AG10803 (cell line): ENCODE measurements at regions not wholly inside any gene's neighbourhood (a gene's known extent, or its start where the extent isn't known, plus 50 kb on each side); places are given as distances from the start of the nearest gene placed in this dataset.
"Not testable (repeated sequence)": the region's sequence is repeated elsewhere in the genome, so short reads cannot be mapped to it uniquely, and the experiment has no call there.

Experiments
- DNase-seq: peaks from one replicate; pipeline ENCODE4 v3.0.0; 2010; ENCODE audit warnings: low read depth
- H3K4me3 ChIP-seq: 2 replicates; pipeline ENCODE4 v1.5.1; 2011; ENCODE audit warnings: mild to moderate bottlenecking, low read length, control low read depth
- TF ChIP-seq, protein P1 (sequence below): conservative IDR thresholded peaks from 2 replicates; pipeline ENCODE4 v1.5.1; 2011; ENCODE audit warnings: mild to moderate bottlenecking, low read length, control low read depth, inconsistent platforms

DNA sequence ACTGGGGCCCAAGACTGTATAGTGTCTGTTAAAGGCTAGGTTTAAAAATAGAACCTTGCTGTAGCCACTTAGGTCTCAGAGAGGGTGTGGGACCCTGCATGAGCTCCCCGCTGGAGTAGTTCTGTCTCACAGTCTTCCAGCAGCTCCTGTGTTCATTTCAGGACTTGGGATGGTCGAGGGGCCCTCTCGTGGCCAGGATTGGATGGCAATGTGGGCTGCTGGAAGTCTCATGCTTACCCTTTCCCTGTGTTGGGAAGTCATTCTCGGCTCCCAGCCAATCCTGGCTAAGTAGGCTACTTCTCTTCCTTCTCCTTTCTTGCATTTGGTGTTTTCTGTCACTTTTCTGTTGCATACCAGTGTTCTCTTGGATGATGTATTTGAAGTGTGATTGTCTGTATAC lies 284.0 kb upstream of the GCFC2 start:
- no peak for DNase-seq
- no peak overlapping the region for H3K4me3 ChIP-seq
- TF ChIP-seq, protein P1, sequence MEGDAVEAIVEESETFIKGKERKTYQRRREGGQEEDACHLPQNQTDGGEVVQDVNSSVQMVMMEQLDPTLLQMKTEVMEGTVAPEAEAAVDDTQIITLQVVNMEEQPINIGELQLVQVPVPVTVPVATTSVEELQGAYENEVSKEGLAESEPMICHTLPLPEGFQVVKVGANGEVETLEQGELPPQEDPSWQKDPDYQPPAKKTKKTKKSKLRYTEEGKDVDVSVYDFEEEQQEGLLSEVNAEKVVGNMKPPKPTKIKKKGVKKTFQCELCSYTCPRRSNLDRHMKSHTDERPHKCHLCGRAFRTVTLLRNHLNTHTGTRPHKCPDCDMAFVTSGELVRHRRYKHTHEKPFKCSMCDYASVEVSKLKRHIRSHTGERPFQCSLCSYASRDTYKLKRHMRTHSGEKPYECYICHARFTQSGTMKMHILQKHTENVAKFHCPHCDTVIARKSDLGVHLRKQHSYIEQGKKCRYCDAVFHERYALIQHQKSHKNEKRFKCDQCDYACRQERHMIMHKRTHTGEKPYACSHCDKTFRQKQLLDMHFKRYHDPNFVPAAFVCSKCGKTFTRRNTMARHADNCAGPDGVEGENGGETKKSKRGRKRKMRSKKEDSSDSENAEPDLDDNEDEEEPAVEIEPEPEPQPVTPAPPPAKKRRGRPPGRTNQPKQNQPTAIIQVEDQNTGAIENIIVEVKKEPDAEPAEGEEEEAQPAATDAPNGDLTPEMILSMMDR = no peak

DNA sequence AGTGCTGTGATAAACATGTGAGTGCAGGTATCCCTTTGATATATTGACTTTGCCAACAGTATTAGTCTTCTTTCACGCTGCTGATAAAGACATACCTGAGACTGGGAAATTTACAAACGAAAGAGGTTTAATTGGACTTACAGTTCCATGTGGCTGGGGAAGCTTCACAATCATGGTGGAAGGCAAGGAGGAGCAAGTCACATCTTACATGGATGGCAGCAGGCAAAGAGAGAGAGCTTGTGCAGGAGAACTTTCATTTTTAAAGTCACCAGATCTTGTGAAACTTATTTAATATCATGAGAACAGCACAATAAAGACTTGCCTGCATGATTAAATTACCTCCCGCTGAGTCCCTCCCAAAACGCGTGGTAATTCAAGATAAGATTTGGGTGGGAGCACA lies 277.9 kb upstream of the GCFC2 start:
- not testable (repeated sequence) for DNase-seq, H3K4me3 ChIP-seq

DNA sequence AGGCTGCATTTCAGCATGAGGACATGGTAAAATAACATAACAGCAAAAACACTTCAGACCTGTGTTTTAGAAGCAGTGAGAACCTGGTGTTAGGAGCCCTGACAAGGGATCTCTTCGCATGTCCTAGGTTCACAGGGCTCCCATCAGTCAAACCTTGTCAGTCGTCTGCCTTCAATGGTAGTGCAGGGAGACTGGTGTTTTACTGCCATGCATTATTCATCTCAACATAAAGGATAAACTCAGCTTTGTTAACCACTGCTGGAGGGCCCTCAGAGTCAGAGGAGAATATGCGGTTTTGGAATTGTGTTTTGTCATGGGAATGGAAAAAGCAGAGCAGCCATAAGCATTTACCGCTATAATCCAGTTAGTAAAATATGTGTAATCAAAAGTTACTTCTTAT lies 275.9 kb upstream of the GCFC2 start:
- TF ChIP-seq, protein P1 = no peak
- H3K4me3 ChIP-seq = no peak overlapping the region
- DNase-seq = no peak

DNA sequence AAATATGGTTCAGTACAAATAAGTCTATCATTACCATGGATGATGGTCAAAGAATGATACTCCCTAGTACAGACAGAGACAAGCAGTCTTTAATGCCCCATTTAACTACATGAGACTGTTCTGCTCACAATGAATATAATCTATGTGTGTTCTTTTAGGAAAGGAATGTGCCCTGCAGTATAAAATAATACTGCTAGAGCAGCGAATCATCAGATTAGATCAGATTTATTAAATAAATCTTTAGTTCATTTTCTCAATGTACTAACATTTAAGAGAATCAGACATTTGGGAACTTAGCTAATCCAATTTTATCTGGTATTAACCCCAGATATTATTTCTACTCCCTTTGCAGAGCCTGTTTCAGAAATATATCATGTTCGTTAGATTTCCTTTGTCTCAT lies 272.0 kb upstream of the GCFC2 start:
- TF ChIP-seq, protein P1 = no peak
- no peak overlapping the region for H3K4me3 ChIP-seq
- no peak for DNase-seq

DNA sequence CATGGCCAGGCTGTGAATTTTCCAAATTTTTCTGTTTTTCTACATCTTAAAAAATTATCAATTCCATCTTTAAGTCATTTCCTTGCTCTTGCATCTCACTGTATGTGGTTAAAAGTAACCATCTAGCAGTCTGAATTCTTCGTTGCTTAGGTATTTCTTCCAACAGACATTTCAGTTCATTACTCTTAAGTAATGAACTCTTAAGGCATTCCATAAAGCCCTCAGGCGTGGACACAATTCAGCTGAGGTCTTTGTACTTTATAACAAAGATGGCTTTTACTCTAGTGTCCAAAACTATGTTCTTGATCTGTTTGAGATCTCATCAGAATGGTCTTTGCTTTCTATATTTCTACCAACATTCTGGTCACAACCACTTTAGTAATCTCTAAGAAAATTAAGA lies 253.9 kb upstream of the GCFC2 start:
- DNase-seq = no peak
- TF ChIP-seq, protein P1 = no peak
- no peak overlapping the region for H3K4me3 ChIP-seq

DNA sequence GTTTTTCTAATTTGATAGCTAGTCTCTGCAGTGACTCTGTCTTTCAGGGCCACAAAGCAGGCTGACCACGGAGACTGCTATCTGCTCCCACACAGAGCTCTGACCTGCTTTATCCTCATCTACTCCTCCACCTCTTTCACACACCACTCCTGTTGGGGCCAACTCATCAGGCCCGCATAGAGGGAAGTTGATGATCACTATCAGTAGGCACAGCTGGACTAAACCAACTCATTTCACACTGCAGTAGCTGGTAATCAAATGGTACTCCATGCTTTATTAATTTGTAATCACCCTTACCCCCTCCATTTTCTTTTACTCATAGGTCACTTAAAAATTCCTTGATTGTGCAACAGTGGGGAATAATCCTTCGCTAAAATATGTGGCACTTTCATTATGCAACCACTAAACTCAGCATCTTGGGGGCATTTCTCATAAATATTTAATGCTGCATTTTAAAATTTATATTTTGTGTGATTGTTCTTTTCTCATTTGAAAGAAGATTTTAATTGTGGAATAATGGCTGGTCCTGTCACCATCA lies 249.8 kb upstream of the GCFC2 start:
- no peak overlapping the region for H3K4me3 ChIP-seq
- TF ChIP-seq, protein P1 = no peak
- DNase-seq = no peak

DNA sequence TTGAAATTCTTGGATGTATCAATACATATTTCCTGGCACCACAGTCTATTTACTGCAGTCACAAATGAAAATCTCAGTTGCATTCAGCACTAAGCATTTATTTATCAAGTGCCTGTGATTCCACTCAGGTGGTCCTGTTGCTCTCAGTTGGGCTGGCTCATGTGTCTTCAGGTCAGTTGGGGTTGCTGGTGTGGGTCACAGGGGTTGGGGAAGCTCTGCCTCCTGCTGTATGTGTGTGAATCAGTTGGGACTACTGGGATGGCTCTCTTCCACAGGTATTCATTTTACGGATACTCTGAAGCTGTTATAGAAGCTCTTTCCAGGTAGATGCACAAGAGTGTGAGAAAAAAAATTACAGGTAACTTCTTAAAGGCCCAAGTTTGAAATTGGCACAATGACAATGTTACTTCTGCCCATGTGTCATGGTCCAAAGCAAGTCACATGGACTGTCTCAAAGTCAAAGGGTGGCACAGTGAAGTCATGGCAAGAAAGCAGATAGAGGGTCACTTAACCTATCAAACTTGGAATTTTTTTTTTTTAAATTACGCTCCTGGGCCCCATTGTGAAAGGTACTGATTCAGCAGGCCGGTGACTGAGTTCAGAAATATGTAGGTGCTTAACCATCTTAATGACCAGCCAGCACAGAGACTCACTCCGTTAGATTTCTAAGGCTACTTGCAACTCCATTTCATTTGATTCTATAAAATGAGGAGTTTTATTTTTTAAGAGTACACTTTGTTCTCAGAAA lies 249.2 kb upstream of the GCFC2 start:
- TF ChIP-seq, protein P1 = no peak
- H3K4me3 ChIP-seq = no peak overlapping the region
- no peak for DNase-seq

DNA sequence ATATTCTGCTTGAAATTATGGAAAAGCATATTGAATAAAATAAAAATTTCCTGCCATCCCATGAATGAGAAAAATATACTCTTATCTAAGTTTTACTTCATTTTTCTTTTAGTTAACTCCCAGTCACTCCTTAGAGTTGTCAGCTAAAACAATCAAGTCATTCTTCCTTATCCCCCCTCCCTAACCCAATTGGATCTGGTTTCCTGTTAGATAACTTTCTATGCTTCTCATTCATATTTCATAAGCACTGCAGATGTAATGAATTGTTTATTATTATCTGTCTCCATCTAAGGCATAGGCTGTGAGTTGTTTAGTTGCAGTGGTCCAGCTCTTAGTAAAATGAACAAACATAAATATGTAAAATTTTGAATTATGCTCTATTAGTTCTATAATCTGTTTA lies 244.0 kb upstream of the GCFC2 start:
- TF ChIP-seq, protein P1 = no peak
- DNase-seq = no peak
- no peak overlapping the region for H3K4me3 ChIP-seq
